Endometrium (tissue), 2 donors: ENCODE measurements at regions not wholly inside any gene's neighbourhood (a gene's known extent, or its start where the extent isn't known, plus 50 kb on each side); places are given as distances from the start of the nearest gene placed in this dataset.

Source experiments
- FAIRE-seq: peaks from 2 replicates; lab custom pipeline; 2012; peaks lifted over from hg19 to GRCh38; lab: Jason Lieb, UNC
- donor health status: control.
- donor health status: control.

- no peak for FAIRE-seq
Observed at GRCh38 chr5:60185231-60186099, 291.9 kb upstream of the PDE4D start.

GRCh38 chr5:60184606-60185005 lies 291.1 kb upstream of the PDE4D start:
- FAIRE-seq: no peak

GRCh38 chr5:60183881-60184280 lies 290.4 kb upstream of the PDE4D start:
- FAIRE-seq: no peak

GRCh38 chr5:60178101-60178500 lies 284.6 kb upstream of the PDE4D start:
- no peak for FAIRE-seq

GRCh38 chr5:60177596-60177995 lies 284.1 kb upstream of the PDE4D start:
- FAIRE-seq: no peak

GRCh38 chr5:60173667-60174066 lies 280.1 kb upstream of the PDE4D start:
- no peak for FAIRE-seq

GRCh38 chr5:60163762-60164161 lies 270.2 kb upstream of the PDE4D start:
- no peak for FAIRE-seq

- no peak for FAIRE-seq
Observed at GRCh38 chr5:60162441-60162840, 268.9 kb upstream of the PDE4D start.

GRCh38 chr5:60161340-60161934 lies 267.9 kb upstream of the PDE4D start:
- FAIRE-seq: no peak

- FAIRE-seq: no peak
Observed at GRCh38 chr5:60149081-60149480, 255.6 kb upstream of the PDE4D start.

GRCh38 chr5:60148366-60148765 lies 254.8 kb upstream of the PDE4D start:
- no peak for FAIRE-seq

GRCh38 chr5:60147791-60148190 lies 254.3 kb upstream of the PDE4D start:
- no peak for FAIRE-seq

- FAIRE-seq: no peak
Observed at GRCh38 chr5:60143942-60144549, 250.5 kb upstream of the PDE4D start.

- no peak for FAIRE-seq
Observed at GRCh38 chr5:60141119-60141518, 247.6 kb upstream of the PDE4D start.

GRCh38 chr5:60136841-60137240 lies 243.3 kb upstream of the PDE4D start:
- FAIRE-seq: no peak

- FAIRE-seq: no peak
Observed at GRCh38 chr5:60131504-60131903, 238.0 kb upstream of the PDE4D start.

- FAIRE-seq: no peak
Observed at GRCh38 chr5:60125636-60126035, 232.1 kb upstream of the PDE4D start.

GRCh38 chr5:60102961-60103693 lies 209.6 kb upstream of the PDE4D start:
- FAIRE-seq: no peak

- FAIRE-seq: no peak
Observed at GRCh38 chr5:60101573-60101972, 208.0 kb upstream of the PDE4D start.

GRCh38 chr5:60092671-60093422 lies 199.3 kb upstream of the PDE4D start:
- no peak for FAIRE-seq

GRCh38 chr5:60086583-60086982 lies 193.1 kb upstream of the PDE4D start:
- no peak for FAIRE-seq

- FAIRE-seq: no peak
Observed at GRCh38 chr5:60084226-60084625, 190.7 kb upstream of the PDE4D start.
